Liver (tissue), 2 donors: ENCODE measurements at regions not wholly inside any gene's neighbourhood (a gene's known extent, or its start where the extent isn't known, plus 50 kb on each side); places are given as distances from the start of the nearest gene placed in this dataset.
"Not testable (repeated sequence)": the region's sequence is repeated elsewhere in the genome, so short reads cannot be mapped to it uniquely, and the experiment has no call there.

ENCODE experiments used
- EGR1 ChIP-seq, 2 donors: IDR thresholded peaks; 2 replicates each; pipeline ENCODE4 v1.6.1; 2016 to 2018; ENCODE audit warnings: antibody characterized with exemption in 2 of 2, low read depth in 2 of 2
- REST ChIP-seq: IDR thresholded peaks from 2 replicates; pipeline ENCODE4 v1.6.1; 2016; ENCODE audit warnings: antibody characterized with exemption, mild to moderate bottlenecking
- donor health status: healthy.

- TF ChIP-seq EGR1 (IDR thresholded peaks at IDR 0.05; ENCODE audit: low read depth in 2 of 2); REST: not testable (repeated sequence)
Measured at GRCh38 chr17:20651022-20651421, 71.5 kb downstream of the CDRT15L2 start.
